ENCODE measurements at regions not wholly inside any gene's neighbourhood (a gene's known extent, or its start where the extent isn't known, plus 50 kb on each side); places are given as distances from the start of the nearest gene placed in this dataset.

DNA sequence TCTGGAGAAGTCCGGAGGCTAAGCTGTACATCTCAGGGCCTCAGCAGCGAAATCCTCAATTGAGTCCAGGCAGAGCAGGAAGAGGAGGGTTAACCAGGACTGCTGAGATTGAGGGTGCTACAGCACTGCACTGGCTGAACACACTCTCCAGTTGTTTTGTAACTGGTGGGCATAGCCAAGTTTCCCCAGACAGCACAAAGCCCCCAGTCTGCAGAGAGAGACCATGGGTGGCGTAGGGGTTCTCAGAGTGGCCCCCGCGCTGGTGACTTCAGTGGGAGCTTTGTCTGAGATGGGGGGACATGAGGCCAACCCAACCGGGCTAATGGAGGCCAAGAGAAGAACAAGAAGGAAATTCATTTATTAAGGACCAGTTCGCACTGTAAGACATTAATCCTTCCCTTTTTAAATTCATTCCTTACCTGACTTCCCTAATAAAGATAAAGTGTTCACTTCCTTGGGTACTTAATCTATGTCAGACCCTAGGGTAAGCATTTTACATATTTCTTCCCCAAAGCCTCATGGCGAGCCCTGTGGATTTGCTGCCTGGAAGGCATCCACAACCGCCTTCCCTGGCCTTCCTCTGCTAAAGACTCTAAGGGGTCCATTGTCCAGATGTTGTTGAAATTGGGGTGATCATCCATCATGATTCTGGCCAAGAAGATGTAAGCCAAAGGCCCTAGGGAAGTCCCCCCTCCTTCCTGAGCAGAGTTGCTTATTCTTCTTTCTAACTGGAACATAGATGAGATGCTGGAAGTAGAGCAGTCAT is 121.4 kb upstream of the CHST15 start:
- FAIRE-seq (no peak), DNase-seq (ENCODE audit: insufficient read length, low spot score) (no peak)
- no peak for TF ChIP-seq CTCF (IDR thresholded peaks at IDR 0.05; ENCODE audit: insufficient read depth, missing control alignments)

DNA sequence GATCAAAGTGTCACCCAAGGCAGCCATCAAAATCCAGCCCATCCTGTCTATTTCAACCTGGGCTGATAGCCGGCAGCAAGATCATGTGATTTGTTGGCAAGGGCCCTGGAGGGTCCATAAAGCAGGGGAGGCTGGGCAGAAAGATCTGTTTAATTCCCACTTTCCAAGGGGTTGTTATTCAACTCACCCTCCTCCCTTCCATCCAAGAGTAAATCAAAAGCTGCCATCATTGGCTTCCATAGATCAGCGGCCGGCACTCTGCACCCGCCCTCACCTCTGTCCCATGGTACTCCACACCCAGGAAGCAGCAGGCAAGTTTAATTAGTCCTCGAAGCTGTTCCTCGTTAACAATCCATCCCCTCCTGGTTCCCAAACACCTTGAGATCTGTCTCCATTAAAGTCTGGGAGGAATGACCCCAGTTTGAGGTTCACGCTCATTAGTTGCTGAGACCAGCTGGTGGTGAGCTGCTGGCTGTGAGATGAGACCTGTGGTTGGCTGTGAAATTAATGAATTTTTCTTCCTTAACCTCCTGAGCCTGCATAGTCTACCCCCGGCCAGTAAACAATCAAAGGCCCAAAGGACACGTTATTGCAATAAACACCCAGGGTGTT is 120.6 kb upstream of the CHST15 start:
- FAIRE-seq, result no peak

DNA sequence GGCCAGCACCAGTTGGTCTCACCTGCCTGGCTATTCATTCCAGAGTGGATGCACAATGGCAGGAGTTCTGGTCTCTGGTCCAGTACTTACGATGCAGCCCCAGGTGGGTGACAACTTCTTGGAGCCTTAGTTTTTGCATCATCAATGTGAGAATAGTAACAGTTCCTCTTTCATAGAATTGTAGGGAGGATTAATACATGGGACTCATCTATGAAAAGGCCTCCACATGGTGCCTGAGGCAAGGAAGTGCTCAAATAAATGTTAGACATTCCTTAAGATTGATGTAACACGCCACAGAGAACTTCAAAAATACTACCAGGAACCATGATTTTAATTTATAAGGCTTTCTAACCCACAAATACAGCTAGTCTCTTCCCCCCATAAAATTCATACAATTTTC is 120.1 kb upstream of the CHST15 start:
- no peak for TF ChIP-seq CTCF (IDR thresholded peaks at IDR 0.05; ENCODE audit: insufficient read depth, missing control alignments)
- DNase-seq (ENCODE audit: insufficient read length, low spot score), result no peak
- no peak for FAIRE-seq

More for the DNA sequence above, 120.6 kb upstream of the CHST15 start:
- TF ChIP-seq CTCF (IDR thresholded peaks at IDR 0.05; ENCODE audit: insufficient read depth, missing control alignments), result no peak
- no peak for DNase-seq (ENCODE audit: insufficient read length, low spot score)

- FAIRE-seq (no peak), DNase-seq (ENCODE audit: insufficient read length, low spot score) (no peak)
- no peak for TF ChIP-seq CTCF (IDR thresholded peaks at IDR 0.05; ENCODE audit: insufficient read depth, missing control alignments)
Observed at GRCh38 chr10:124212702-124213101, 119.3 kb upstream of the CHST15 start.

DNA sequence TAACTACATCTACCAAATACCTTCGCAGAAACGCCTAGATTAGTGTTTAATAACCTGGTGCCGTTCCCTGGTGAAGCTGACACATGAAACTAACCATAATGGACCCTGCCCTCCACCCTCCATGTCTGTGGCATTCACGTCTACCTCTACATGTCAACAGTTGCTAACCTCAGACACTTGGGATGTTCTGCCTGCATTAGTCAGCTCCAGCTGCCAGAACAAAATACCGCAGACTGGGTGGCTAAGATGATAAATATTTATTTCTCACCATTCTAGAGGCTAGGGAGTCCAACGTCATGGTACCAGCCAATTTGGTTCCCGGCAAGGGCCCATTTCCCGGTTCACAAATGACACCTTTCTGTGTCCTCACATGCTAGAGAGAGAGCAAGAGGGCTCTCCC is 118.5 kb upstream of the CHST15 start:
- TF ChIP-seq CTCF (IDR thresholded peaks at IDR 0.05; ENCODE audit: insufficient read depth, missing control alignments), result no peak
- no peak for DNase-seq (ENCODE audit: insufficient read length, low spot score)
- FAIRE-seq, result no peak

DNA sequence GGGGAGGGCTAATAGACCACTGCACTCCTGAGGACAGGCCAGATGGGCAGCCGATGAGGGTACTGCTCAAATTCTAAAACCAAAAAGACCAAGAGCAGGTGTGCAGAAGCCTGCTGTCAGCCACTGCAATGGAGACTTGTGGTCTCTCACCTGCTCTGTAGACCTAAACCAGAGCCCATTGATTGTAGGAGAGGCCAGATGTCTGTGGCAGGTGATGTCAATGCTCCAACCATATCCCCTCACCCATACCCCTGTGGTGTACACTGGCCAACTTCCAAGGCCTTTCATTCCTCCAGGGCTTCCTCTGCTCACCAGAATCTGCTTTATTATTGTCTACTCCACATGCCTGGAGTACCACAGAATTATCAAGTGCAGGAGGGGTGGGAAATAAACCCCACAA is 116.9 kb upstream of the CHST15 start:
- no peak for TF ChIP-seq CTCF (IDR thresholded peaks at IDR 0.05; ENCODE audit: insufficient read depth, missing control alignments)
- DNase-seq (ENCODE audit: insufficient read length, low spot score), result no peak
- no peak for FAIRE-seq

GRCh38 chr10:124207391-124207790 is 114.0 kb upstream of the CHST15 start:
- DNase-seq (ENCODE audit: insufficient read length, low spot score), result no peak
- FAIRE-seq, result no peak
- no peak for TF ChIP-seq CTCF (IDR thresholded peaks at IDR 0.05; ENCODE audit: insufficient read depth, missing control alignments)

All from D721Med (cell line).